ENCODE measurements at regions not wholly inside any gene's neighbourhood (a gene's known extent, or its start where the extent isn't known, plus 50 kb on each side); places are given as distances from the start of the nearest gene placed in this dataset.

- no peak for DNase-seq (ENCODE audit: low read depth)
- no peak for TF ChIP-seq CTCF (conservative IDR thresholded peaks at IDR 0.05; ENCODE audit: low read depth, low read length)
- H3K4me3 ChIP-seq (ENCODE audit: low read depth, low read length), result no peak overlapping the region
Measured at GRCh38 chr12:75571656-75572205, 60.3 kb upstream of the KRR1 start.

- no peak overlapping the region for H3K4me3 ChIP-seq (ENCODE audit: low read depth, low read length)
- no peak for TF ChIP-seq CTCF (conservative IDR thresholded peaks at IDR 0.05; ENCODE audit: low read depth, low read length)
- DNase-seq (ENCODE audit: low read depth), result no peak
Measured at GRCh38 chr12:75571204-75571603, 59.8 kb upstream of the KRR1 start.

- DNase-seq (ENCODE audit: low read depth), result no peak
- no peak overlapping the region for H3K4me3 ChIP-seq (ENCODE audit: low read depth, low read length)
- TF ChIP-seq CTCF (conservative IDR thresholded peaks at IDR 0.05; ENCODE audit: low read depth, low read length), result no peak
Measured at GRCh38 chr12:75568801-75569200, 57.4 kb upstream of the KRR1 start.

GRCh38 chr12:75568393-75568792 lies 57.0 kb upstream of the KRR1 start:
- DNase-seq (ENCODE audit: low read depth), result no peak
- TF ChIP-seq CTCF (conservative IDR thresholded peaks at IDR 0.05; ENCODE audit: low read depth, low read length), result no peak
- no peak overlapping the region for H3K4me3 ChIP-seq (ENCODE audit: low read depth, low read length)

GRCh38 chr12:75565795-75566194 lies 54.4 kb upstream of the KRR1 start:
- DNase-seq (ENCODE audit: low read depth), result no peak
- no peak for TF ChIP-seq CTCF (conservative IDR thresholded peaks at IDR 0.05; ENCODE audit: low read depth, low read length)

GRCh38 chr12:75564852-75565251 lies 53.4 kb upstream of the KRR1 start:
- no peak overlapping the region for H3K4me3 ChIP-seq (ENCODE audit: low read depth, low read length)
- no peak for TF ChIP-seq CTCF (conservative IDR thresholded peaks at IDR 0.05; ENCODE audit: low read depth, low read length)
- DNase-seq (ENCODE audit: low read depth), result no peak

More at GRCh38 chr12:75565795-75566194, 54.4 kb upstream of the KRR1 start:
- no peak overlapping the region for H3K4me3 ChIP-seq (ENCODE audit: low read depth, low read length)

GRCh38 chr12:75564398-75564797 lies 53.0 kb upstream of the KRR1 start:
- no peak overlapping the region for H3K4me3 ChIP-seq (ENCODE audit: low read depth, low read length)
- no peak for DNase-seq (ENCODE audit: low read depth)

More at GRCh38 chr12:75564398-75564797, 53.0 kb upstream of the KRR1 start:
- no peak for TF ChIP-seq CTCF (conservative IDR thresholded peaks at IDR 0.05; ENCODE audit: low read depth, low read length)
